GM19025 (cell line): ENCODE measurements at regions not wholly inside any gene's neighbourhood (a gene's known extent, or its start where the extent isn't known, plus 50 kb on each side); places are given as distances from the start of the nearest gene placed in this dataset.
"Not testable (repeated sequence)": the region's sequence is repeated elsewhere in the genome, so short reads cannot be mapped to it uniquely, and the experiment has no call there.

ENCODE experiments used
- ATAC-seq: cut with Tn5 transposase; IDR thresholded peaks from one replicate; pipeline ENCODE4 v1.9.1; 2021; ENCODE audit warnings: mild to moderate bottlenecking, low read depth, moderate library complexity; ENCODE audit not compliant: unreplicated experiment

DNA sequence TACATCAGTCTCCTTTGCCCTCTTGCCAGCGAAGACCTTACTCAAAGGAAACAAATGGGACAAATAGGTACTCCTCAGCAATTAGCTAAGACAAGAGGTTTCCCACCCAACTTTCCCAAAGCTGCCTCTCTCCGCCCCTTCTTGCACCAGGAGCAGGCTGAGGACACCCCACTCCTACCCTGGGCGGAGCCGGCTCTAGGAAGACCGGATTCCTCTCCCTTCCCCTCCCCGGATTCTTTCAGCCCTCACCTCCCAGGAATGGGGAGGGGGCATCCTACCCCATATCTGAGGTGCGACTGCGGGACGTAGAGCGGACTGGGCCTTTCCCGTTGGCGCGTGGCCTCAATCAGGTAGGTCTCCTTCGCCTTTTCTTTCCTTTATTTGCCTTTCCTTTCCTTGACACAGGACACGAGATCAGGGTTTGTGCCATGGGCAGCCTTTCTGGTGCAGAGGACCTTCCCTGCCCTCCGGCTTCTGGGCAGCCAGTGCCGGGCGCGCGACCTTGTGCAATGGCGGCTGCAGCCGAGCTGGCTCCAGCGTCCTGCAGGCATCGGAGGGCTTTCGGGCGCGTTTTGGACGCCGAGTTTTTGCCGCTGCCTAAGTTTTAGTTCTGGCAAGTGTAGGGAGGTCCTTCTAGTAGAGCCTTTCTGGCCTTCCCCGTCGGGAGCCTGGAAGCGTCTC, 279.9 kb downstream of the PLS3 start:
- ATAC-seq: not testable (repeated sequence)

DNA sequence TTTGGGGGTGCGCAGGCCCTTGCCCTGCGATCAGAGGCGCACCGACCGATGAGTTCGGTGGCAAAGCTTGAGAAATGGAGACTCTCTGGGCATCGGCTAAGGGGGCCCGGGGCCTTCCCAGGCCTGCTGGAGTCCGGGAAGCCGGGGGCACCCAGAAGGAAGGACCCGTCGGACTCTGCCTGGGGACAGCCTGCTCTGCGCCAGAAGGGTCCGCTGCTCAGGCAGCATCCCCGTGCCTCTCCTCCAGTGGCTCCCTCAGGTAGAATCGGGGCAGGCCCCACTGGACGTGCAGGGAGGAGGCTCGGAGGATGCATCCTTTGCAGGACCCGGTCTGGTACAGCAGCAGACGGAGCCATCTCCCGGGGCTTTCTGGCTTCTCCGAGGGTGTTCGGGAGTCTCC, 290.0 kb downstream of the PLS3 start:
- not testable (repeated sequence) for ATAC-seq

DNA sequence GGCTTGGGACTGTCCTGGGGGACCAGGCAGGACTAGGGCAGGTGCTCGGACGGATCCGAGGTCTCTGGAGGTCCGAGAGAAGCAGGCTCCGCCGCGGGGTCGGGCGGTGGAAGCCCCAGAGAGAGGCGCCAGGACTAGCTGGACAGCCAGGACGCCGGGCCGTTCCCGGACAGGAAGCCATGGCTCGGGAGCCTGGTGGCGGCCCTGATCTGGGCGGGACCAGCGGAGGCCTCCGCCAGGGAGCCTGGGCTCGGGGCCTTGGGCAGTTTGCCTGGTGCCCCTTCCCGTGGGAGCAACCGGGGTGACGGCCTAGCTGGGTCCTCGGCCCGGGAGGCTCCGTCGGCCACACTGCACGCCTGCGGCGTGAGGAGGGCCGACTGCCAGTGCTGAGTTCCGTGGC, 292.3 kb downstream of the PLS3 start:
- not testable (repeated sequence) for ATAC-seq

DNA sequence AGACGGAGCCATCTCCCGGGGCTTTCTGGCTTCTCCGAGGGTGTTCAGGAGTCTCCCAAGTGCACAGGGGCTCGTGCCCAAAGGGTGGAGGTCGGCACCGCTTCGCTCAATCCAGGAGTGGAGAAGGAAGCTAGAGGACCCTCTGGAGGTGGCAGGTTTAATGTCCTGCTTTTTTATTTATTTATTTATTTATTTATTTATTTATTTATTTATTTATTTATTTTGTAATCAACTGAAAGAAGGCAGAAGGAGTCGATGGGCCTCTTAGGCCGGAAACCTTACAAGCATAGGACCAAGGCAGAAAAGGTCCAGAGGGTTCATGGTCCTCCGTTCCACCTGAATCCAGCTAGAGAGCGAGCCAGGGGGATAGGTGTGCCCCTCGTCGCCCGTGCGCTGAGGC, 289.4 kb upstream of the AGTR2 start:
- ATAC-seq: not testable (repeated sequence)

DNA sequence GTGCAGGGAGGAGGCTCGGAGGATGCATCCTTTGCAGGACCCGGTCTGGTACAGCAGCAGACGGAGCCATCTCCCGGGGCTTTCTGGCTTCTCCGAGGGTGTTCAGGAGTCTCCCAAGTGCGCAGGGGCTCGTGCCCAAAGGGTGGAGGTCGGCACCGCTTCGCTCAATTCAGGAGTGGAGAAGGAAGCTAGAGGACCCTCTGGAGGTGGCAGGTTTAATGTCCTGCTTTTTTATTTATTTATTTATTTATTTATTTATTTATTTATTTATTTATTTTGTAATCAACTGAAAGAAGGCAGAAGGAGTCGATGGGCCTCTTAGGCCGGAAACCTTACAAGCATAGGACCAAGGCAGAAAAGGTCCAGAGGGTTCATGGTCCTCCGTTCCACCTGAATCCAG, 286.4 kb upstream of the AGTR2 start:
- not testable (repeated sequence) for ATAC-seq

DNA sequence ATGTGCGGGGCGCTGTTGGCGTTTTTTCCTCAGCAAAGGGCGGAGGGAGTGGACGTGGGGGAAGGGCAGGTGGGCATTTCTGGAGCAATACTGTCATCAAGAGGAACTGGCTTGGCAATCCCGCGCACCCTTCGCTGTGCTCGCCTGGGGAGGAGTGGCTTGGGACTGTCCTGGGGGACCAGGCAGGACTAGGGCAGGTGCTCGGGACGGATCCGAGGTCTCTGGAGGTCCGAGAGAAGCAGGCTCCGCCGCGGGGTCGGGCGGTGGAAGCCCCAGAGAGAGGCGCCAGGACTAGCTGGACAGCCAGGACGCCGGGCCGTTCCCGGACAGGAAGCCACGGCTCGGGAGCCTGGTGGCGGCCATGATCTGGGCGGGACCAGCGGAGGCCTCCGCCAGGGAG, 282.5 kb upstream of the AGTR2 start:
- ATAC-seq: not testable (repeated sequence)

DNA sequence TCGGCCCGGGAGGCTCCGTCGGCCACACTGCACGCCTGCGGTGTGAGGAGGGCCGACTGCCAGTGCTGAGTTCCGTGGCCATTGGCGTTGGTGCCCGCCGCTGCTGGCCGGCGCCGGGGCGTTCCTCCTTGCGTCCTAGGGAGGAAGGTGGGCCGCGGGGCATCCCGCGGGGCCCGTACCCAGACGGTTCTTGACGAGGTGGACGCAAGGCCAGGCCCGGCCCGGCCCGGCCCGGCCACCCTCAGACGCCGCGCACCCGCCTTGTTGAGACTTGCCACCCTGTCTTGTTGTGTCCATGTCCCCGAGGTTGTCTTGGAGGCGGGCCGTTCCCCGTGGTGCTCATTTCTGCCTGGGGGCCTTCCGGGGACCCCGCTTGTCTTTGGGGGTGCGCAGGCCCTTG, 282.0 kb upstream of the AGTR2 start:
- ATAC-seq: not testable (repeated sequence)

DNA sequence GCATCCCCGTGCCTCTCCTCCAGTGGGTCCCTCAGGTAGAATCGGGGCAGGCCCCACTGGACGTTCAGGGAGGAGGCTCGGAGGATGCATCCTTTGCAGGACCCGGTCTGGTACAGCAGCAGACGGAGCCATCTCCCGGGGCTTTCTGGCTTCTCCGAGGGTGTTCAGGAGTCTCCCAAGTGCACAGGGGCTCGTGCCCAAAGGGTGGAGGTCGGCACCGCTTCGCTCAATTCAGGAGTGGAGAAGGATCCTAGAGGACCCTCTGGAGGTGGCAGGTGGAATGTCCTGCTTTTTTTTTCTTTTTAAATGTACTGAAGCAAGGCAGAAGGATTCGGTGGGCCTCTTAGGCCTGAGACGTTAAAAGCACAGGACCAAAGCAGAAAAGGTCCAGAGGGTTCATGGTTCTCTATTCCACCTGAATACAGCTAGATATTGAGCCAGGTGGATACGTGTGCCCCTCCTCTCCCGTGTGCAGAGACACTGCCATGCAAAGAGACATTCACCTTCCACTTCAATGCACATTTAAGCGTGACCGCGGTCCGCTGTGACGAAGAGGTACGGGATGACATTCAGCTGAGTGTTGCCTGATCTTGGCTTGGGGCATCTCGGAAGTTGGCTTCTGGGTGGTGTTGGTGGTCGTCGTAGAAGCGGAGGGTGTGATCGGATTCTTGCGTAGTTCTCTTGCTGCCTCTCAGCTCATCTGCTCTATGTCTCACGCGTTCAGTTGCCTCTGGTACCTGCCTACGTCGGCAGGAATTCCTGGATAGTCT, 281.2 kb upstream of the AGTR2 start:
- ATAC-seq: no peak

DNA sequence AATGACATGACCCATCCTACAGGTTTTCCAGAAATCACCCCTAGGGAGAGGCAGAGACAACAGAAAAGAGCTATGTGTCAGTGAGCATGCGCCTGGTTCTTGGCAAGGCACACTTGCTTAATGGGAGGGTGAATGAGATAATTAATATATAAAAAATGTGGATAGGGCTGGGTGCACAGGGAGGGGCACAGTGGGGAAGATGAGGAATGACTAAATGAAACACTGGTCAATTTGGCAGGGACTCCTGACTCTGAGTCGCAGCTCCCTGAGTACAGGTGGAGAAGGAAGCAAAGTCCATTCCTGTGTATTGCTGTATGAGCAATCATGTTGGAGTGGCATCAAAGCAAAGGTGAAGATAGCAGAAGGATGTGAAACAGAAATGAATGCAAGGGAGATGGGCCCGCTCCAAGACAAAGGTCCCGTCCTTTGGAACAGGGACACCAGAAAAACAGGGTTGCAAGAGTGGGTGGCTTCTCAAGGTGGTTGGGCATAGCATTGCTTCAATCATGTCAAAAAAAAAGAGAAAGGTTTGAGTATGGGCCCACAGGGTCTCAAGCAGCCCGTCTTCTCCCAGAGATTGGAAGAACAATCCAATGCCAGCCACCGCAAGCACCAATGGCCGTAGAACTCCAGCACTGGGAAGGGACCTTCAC, 278.4 kb upstream of the AGTR2 start:
- no peak for ATAC-seq

DNA sequence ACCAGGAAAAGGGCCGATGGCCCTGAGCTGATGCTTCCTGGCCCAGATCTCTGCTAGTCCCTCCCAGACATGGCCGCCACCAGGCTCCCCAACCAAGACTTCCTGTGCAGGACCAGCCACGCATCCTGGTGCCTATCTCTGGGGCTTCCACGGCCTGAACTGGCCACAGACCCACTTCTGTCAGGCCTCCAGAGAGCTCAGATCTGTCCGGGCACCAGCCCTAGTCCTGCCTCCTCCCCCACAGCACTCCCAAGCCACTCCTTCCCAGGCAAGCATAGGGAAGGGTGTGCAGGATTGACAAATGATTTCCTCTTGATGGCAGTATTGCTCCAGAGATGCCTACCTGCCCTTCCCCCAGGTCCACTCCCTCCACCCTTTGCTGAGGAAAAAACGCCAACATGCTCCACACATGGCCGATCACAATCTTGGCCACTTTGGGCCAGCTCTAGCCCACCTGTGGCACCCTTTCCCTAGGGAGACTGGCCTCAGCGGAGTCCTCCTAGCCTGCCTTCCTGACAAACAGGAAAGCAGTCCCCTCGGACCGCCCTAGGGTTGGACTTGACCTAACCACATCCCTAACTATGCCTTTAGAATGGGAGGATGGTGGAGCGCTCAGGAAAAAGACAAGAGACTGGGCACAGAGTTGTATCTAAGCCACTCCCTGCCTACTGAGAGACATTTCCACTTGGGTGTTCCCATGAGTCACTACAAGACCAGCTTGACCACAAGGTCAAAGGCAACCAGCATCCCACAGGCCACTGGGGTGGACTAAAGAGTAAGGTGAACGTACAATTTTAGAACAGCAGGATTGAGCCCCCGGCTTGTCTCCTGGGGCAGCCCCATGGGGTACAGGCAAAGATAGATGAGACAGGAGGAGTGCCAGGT, 277.5 kb upstream of the AGTR2 start:
- peak; percentile 61 for ATAC-seq

DNA sequence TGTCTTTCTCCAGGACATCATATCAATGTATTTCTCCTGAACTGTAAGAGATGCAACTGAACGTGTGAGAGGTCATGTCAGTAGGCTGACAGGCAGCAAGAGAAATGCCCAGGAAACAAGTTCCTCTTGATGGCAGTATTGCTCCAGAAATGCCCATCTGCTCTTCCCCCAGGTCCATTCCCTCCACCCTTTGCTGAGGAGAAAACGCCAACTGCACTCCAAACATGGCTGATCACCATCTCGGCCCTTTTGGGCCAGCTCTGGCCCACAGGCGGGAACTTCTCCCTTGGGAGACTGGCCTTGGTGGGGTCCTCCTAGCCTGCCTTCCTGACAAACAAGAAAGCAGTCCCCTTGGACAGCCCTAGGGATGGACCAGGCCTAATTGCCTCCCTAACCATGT, 276.5 kb upstream of the AGTR2 start:
- no peak for ATAC-seq

DNA sequence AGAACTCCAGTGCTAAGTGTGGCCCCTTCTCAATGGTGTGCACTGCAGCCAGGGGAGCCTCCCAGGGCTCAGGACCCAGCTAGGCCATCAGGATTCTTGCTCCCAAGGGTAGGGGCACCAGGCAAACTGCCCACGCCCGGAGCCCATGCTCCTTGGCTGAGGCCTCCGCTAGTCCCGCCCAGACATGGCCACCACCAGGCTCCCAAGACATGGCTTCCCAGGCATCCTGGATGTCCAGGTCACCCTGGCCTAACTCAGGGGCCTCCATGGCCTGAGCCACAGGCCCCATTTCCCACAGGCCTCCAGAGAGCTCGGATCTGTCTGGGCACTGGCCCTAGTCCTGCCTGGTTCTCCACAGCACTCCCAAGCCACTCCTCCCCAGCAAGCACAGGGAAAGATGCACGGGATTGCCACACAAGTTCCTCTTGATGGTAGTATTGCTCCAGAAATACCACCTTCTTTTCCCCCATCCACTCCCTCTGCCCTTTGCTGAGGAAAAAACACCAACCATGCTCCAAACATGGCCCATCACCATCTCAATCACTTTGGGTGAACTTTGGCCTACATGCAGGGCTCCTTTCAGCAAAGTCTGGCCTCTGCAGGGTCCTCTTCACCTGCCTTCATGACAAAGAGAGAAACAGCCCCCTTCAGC, 274.7 kb upstream of the AGTR2 start:
- no peak for ATAC-seq

DNA sequence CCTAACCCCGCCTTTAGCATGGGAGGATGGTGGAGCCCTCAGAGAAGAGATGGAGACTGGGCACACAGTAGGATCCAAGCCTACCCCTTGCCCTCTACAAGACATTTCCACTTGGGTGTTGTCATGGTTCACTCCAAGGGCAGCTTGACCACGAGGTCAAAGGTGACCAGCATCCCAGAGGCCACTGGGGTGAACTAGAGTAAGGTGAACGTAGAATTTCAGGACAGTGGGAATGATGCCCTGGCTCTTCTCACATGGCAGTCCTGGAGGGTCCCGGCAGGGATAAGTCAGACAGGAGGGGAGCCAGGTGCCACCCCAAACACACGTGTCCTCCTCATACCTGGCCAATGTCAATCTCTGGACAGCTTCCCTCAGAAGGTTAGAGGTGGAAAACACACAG, 274.2 kb upstream of the AGTR2 start:
- no peak for ATAC-seq

DNA sequence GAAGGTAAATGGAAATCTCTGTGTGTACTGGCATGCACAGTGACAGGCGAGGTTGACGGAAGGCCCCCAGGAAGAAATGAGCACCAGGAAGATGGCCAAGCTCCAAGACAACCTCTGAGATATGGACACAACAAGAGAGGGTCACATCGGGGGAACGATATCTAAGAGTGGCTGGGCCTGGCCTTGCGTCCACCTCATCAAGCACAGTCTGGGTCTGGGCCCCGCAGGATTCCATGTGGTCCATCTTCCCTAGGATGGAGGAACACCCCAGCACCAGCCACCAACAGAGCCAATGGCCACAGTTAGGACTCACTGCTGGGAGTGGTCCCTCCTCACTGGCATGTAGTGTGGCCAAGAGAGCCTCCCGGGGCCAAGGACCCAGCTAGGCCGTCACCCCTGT, 272.6 kb upstream of the AGTR2 start:
- ATAC-seq: no peak

DNA sequence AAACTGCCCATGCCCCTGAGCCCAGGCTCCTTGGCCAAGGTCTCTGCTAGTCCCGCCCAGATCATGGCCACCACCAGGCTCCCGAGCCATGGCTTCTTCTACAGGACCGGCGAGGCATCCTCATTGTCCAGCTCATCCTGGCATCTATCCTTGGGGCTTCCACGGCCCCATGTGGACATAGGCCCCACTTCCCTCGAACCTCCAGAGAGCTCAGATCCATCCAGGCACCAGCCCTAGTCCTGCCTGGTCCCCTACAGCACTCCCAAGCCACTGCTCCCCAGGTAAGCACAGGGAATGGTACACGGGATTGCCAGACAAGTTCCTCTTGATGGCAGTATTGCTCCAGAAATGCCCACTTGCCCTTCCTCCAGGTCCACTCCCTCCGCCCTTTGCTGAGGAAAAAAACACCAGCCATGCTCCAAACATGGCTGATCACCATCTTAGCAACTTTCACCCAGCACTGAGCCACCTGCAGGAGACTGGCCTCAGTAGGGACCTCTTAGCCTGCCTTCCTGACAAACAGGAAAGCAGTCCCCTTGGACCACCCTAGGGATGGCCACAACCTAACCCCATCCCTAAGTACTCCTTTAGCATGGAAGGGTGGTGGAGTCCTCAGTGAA, 272.1 kb upstream of the AGTR2 start:
- ATAC-seq: peak; percentile 69

DNA sequence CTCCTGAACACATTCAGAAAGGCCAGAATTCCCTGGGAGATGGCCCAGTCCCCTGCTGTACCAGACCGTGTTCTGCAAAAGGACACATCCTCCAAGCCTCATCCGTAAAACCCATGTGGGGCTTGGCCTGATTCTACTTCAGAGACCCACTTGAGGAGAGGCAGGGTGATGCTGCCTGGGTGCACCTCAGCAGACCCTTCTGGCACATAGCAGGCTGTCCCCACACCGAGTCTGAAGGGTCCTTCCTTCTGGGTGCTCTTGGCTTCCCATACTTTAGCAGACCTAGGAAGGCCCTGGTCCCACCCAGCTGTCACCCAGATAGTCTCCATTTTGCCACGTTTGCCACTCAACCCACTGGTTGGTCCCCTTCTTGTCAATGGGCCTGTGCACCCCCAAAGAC, 270.1 kb upstream of the AGTR2 start:
- no peak for ATAC-seq

DNA sequence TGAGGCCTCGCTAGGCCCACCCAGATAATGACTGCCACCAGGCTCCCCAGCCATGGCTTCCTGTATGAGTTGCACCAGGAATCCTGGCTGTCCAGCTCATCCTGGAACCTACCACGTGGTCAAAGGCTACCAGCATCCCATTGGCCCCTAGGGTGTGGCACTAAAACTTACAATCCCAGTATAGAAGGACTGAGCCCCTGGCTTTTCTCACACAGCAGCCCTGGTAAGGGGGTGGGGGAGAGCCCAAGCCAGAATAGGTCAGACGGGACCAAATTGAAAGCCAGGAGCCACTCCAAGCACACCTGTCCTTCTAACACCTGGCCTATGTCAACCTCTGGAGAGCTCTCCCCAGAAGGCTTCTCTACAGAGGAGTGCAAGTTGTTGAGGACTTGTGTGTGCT, 269.3 kb upstream of the AGTR2 start:
- ATAC-seq: no peak

DNA sequence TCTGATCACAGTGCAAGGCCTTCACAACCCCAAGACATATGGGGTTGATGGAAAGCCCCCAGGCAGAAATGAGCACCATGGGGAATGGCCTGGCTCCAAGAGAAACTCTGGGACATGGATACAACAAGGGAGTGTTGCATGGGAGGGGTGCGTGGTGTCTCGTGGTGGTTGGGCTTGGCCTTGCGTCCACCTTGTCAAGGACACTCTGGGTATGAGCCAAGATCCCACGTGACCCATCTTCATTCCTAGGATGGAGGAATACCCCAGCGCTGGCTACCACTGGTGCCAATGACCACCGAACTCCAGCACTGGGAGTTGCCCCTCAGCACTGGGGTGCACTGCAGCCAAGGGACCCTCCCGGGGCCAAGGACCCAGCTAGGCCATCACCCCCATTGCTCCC, 267.5 kb upstream of the AGTR2 start:
- no peak for ATAC-seq

DNA sequence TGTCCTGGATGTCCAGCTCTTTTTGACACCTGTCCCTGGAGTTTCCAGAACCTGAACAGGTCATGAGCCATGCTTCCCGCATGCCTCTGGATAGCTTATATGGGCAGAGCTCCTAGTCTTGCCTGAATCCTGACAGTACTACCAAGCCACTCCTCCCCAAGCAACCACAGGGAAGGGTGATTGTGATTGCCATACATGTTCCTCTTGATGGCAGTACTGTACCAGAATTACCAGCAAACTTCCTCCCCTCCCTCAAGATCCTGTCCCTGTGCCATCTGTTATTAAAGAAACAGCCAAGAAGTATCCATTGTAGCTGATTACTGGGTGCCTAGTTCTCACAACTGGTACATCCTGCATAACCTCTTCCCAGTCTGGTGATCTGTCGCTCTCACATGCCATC, 264.3 kb upstream of the AGTR2 start:
- no peak for ATAC-seq

DNA sequence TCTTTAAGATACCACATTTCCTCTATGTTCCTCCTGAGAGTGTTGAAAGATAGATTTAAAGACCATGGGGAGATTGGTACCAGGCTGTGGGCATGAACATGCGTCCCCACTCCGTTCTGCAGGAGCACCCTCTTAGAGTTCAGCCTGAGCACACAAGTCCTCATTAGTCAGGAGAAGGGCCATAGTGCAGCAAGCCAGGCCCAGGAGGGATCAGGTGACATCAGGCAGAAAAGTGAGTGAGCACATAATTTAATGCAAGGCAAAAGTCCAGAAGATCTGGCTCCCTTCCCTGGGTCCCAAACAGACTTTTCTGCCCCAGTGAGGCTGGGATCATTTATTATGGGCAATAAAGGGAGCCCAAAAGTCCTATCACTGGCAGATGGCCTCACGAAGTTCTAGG, 263.7 kb upstream of the AGTR2 start:
- ATAC-seq: no peak
